Non-pigmented ciliary epithelial cell (primary cell): ENCODE measurements at regions not wholly inside any gene's neighbourhood (a gene's known extent, or its start where the extent isn't known, plus 50 kb on each side); places are given as distances from the start of the nearest gene placed in this dataset.
"Not testable (repeated sequence)": the region's sequence is repeated elsewhere in the genome, so short reads cannot be mapped to it uniquely, and the experiment has no call there.

Experiments
- DNase-seq: peaks from one replicate; pipeline ENCODE4 v3.0.0-alpha.2; 2010; ENCODE audit warnings: low read depth

DNA sequence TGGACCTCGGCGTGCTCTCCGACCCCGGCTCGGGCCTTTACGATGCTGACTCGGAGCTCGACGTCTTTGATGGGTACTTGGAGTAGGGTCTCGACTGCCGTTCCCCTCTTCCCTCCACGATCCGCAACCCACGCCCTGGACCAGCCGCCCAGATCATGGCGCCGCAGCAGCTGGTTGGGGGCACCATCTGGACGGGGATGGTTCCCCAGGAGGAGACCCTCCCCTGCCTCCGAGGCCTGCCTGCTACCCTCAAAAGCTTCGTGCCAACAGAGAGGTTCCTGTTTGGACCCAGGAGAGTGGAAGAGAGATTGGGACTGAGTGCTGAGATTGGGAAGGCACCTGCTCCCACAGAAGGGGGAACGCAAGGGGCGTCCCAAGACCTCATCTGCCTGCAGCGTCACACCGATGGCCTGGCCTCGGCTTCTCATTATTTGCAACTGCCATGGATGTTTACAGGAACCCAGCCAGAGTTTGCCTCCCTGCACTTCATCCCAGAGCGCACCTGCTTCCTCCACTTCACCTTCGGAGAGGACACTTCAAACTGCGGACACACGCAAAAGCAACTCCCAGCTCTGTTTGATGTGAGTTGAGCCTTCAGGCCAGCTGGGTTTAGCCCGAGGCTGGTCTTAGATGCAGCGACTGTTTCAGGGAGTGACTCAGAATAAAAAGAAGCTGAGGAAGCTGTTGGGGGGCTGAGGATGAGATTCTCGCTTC is 58.9 kb downstream of the GOLGA6L7 start:
- not testable (repeated sequence) for DNase-seq

DNA sequence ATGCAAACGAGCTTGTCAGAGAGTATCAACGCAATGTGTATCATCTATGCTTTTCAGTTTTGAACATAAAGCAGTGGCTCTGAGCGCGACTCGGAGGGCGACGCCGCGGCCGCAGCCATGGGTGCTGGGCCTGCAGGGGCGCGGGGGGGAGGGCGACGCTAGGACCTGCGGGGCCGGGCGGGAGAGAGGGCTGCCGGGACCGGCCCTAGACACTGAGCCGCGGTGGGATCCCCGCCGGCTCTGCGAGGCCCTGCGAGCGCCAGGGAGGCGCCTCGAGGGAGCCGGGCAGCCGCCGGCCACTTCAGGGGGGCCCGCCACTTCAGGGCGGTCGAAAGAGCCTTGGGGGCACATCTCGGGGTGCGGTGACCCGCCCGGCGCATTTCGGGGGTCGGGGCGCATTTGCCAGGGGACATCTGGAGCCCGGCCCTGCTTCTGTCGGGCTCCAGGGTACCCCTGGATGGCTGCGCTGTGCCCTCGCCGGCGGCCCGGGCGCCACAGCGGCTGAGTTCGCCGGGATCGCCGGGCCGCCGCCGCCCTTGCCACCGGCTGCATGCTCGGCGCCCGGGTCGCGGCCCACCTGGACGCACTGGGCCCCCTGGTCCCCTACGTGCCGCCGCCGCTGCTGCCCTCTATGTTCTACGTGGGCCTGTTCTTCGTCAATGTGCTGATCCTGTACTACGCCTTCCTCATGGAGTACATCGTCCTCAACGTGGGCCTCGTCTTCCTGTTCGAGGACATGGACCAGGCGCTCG is 59.6 kb downstream of the GOLGA6L7 start:
- DNase-seq: not testable (repeated sequence)

DNA sequence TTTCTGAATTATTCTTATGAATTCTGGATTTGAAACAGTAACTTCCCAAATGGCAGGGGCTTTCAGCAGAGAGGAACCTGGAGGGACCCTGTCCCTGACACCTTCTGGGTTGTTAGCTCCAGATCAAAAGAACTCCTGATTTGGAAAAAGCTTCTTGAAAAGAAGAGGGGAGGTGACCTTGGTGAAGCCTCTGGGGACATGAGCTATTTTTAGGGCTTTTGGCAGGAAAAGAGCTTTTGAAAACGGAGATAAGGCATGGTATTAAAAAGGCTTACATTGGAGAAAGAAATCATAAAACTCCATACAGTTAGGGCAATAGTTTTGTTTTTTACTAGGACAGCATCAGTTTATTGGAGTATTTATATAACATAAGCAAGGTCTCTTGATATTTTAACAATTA is 60.3 kb downstream of the GOLGA6L7 start:
- not testable (repeated sequence) for DNase-seq

DNA sequence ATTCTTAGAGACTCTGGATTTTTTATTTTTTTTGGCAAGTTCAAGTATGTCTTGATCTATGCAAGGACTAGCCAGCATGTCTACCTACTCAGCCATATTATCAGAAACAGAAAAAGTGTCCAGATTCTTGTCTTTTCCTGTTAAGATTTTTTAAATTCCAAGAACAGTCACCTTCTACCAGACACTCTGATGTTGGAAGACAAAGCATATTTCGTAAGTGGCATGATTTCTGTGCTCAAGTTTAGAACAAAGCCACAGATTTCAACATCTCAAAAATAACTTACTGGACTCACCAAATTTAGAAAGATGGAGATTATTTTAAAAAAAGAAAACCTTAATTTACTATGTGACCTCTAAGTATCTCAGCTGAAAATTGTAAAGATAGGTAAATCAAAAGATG is 61.9 kb downstream of the GOLGA6L7 start:
- DNase-seq: peak; percentile 9

DNA sequence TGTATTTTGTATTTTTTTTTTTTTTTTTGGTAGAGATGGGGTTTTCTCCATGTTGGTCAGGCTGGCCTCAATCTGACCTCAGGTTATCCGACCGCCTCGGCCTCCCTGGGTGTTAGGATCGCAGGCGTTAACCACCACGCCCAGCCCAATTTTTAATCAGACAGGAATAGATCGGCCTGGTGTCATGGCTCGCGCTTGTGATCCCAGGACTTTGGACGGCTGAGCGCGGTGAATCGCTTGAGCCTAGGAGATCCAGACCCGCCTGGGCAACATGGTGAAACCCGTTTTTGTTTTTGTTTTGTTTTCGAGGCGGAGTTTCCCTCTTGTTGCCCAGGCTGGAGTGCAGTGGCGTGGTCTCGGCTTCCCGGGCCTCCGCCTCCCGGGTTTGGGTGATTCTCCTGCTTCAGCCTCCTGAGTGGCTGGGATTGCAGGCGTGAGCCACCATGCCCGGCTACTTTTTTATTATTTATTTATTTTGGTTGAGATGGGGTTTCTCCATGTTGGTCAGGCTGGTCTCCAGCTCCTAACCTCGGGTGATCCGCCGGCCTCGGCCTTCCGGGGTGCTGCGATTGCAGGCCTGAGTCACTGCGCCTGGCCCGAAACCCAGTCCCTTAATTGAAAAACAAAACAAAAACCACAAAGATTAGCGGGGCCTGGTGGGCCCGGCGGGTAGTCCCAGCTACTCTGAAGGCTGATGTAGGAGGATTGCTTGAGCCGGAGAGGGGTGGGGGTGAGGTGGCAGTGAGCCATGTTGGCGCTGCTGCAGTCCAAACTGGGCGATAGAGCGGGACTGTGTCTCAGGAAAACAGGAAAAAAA is 63.9 kb downstream of the GOLGA6L7 start:
- DNase-seq: not testable (repeated sequence)

DNA sequence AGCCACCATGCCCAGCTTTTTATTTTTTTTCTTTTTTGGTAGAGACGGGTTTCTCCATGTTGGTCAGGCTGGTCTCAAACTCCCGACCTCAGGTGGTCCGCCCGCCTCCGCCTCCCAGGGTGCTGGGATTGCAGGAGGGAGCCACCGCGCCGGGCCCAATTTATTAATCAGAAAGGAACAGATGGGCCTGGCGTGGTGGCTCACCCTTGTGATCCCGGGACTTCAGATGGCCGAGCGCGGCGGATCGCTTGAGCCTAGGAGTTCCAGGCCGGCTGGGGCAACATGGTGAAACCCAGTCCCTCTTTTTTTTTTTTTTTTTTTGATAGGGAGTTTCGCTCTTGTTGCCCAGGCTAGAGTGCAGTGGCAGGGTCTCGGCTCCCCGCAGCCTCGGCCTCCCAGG is 64.6 kb downstream of the GOLGA6L7 start:
- no peak for DNase-seq

DNA sequence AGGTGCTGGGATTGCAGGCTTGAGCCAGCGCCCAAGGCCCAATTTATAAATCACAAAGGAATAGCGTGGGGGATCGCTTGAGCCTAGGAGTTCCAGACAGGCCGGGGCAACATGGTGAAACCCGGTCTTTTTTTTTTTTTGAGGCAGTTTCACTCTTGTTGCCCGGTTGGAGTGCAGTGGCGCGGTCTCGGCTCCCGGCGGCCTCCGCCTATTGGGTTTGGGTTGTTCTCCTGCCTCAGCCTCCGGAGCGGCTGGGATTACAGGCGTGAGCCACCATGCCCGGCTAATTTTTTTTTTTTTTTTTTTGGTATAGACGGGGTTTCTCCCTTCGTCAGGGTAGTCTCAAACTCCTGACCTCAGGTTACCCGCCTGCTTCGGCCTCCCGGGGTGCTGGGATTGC is 65.0 kb downstream of the GOLGA6L7 start:
- DNase-seq: no peak

DNA sequence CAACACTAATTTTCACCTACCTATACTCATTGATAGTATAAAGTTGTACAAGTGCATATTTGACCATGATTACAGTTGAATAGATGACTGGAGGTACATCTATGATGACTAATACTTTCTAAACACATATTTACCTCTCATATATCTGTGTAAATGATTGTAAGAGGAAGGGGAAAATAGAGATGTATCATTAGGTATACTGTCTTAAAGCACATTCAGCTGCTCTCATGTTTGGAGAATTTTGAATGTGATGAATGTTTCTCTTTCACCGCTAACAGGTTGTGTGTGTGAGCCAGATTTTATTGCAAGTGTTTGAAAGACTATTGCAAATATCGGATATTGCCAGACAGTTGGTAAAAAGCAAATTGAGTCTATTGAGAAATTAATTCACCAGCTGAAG is 66.2 kb upstream of the GOLGA8M start:
- DNase-seq: not testable (repeated sequence)

DNA sequence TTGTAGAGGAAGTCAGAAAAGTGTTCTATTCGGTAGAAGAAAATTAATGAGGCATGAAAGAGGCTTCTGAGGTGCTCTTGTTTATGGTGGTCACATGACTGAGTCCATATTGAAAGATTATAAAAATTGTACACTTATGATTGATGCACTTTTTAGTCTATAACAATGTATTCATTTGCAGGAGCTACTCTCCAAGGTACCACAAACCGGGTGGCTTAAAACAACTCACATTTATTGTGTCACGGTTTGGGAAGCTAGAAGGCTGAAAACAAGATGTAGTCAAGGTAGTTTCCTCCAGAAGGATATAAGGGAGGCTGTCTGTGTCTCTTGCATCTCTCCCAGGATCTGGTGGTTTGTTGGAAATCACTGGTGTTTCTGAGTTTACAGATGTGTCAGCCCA is 60.6 kb upstream of the GOLGA8M start:
- DNase-seq: not testable (repeated sequence)
